ENCODE measurements at regions not wholly inside any gene's neighbourhood (a gene's known extent, or its start where the extent isn't known, plus 50 kb on each side); places are given as distances from the start of the nearest gene placed in this dataset.

- Histone ChIP-seq H3K36me3 (no peaks in the 10 kb centered on the region), H3K4me1 (no peaks in the 10 kb centered on the region), H3K9me3 (no peaks in the 10 kb centered on the region), H3K27ac (no peak overlapping the region), H3K4me3 (no peak overlapping the region), H3K27me3 (no peaks in the 10 kb centered on the region)
- DNase-seq (ENCODE audit: low spot score) = no peak
- TF ChIP-seq, protein P1, sequence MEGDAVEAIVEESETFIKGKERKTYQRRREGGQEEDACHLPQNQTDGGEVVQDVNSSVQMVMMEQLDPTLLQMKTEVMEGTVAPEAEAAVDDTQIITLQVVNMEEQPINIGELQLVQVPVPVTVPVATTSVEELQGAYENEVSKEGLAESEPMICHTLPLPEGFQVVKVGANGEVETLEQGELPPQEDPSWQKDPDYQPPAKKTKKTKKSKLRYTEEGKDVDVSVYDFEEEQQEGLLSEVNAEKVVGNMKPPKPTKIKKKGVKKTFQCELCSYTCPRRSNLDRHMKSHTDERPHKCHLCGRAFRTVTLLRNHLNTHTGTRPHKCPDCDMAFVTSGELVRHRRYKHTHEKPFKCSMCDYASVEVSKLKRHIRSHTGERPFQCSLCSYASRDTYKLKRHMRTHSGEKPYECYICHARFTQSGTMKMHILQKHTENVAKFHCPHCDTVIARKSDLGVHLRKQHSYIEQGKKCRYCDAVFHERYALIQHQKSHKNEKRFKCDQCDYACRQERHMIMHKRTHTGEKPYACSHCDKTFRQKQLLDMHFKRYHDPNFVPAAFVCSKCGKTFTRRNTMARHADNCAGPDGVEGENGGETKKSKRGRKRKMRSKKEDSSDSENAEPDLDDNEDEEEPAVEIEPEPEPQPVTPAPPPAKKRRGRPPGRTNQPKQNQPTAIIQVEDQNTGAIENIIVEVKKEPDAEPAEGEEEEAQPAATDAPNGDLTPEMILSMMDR (IDR thresholded peaks at IDR 0.05) = no peak
Observed at GRCh38 chr12:47585507-47585906, 120.3 kb downstream of the RPAP3 start.

- H3K27me3 ChIP-seq = no peaks in the 10 kb centered on the region
- H3K36me3 ChIP-seq = no peaks in the 10 kb centered on the region
- TF ChIP-seq, protein P1 (IDR thresholded peaks at IDR 0.05) = no peak
- no peak for DNase-seq (ENCODE audit: low spot score)
- no peaks in the 10 kb centered on the region for H3K9me3 ChIP-seq
- H3K4me3 ChIP-seq = no peak overlapping the region
- no peaks in the 10 kb centered on the region for H3K4me1 ChIP-seq
- H3K27ac ChIP-seq = no peak overlapping the region
Observed at GRCh38 chr12:47578836-47579235, 127.0 kb downstream of the RPAP3 start.

DNA sequence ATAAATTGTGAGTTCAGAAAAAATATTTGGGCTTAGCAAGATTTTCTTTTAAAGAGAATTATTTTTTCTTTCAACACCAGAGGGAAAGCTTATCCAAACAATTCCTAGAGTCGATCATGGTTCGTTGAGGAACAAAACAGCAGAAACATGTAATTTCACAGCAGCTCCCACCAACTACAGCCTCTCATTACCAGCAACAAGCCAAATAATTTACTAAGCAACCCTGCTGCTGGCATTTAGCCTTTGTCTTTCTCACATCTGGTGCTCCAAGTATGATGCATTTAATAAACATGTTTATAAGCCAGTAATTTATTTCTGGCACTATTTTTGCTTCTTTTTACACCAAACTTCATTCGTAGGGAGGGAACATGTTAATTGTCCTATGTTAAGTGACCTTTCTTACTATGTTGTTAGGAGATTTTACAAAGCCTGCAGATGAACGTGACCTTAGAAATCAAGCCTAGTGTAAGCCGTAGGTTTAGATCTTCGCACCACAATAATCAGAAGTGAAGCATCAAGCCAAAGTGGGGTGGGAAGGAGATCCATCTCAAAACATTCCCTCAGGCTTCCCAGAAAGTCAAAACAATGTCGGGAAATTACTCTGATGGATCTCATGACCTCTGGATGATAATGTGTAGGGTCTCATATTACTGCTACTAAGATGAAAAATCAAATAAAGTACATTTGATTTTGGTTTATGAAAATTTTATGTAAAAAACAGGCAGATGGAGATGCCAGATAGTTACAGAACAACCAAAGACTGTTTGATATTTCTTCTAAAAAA is 128.4 kb downstream of the RPAP3 start:
- no peaks in the 10 kb centered on the region for H3K9me3 ChIP-seq
- no peaks in the 10 kb centered on the region for H3K27me3 ChIP-seq
- H3K4me1 ChIP-seq = no peaks in the 10 kb centered on the region
- no peak overlapping the region for H3K4me3 ChIP-seq
- H3K36me3 ChIP-seq = no peaks in the 10 kb centered on the region
- no peak overlapping the region for H3K27ac ChIP-seq
- TF ChIP-seq, protein P1 (IDR thresholded peaks at IDR 0.05) = no peak
- no peak for DNase-seq (ENCODE audit: low spot score)

DNA sequence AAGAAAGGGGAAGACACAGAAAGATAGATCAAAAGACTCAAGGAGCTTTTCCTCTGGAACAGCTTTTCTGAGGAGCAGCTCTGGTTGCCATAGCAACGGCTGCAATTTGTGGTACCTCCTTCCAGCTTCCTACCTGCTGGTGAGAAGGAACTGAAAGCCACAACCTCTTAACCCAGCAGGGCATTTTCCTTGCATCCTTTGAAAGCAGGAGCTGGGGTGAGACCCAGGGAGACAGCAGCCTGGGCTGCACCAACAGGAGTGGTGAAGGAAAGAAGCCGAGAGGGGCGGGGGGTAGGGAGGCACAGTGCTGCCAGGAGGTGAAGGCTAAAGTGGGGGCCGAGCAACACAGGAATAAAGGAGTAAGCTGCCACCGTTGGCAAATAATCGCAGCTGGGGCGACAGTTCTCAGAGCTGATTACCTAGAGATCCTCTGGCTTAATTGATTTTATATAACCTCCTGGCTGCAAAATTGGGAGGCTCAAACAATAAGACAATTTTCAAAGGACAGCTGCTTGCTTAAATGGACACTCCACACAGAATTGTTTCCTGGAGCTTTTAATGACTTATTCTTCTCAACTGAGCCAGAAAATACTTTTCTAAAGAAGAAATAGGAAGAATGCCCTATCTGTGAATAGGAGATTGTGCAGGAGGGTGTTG is 129.4 kb downstream of the RPAP3 start:
- Histone ChIP-seq H3K27ac (no peak overlapping the region), H3K4me1 (no peaks in the 10 kb centered on the region), H3K9me3 (no peaks in the 10 kb centered on the region), H3K36me3 (no peaks in the 10 kb centered on the region), H3K4me3 (no peak overlapping the region), H3K27me3 (no peaks in the 10 kb centered on the region)
- no peak for DNase-seq (ENCODE audit: low spot score)
- TF ChIP-seq, protein P1 (IDR thresholded peaks at IDR 0.05) = no peak

DNA sequence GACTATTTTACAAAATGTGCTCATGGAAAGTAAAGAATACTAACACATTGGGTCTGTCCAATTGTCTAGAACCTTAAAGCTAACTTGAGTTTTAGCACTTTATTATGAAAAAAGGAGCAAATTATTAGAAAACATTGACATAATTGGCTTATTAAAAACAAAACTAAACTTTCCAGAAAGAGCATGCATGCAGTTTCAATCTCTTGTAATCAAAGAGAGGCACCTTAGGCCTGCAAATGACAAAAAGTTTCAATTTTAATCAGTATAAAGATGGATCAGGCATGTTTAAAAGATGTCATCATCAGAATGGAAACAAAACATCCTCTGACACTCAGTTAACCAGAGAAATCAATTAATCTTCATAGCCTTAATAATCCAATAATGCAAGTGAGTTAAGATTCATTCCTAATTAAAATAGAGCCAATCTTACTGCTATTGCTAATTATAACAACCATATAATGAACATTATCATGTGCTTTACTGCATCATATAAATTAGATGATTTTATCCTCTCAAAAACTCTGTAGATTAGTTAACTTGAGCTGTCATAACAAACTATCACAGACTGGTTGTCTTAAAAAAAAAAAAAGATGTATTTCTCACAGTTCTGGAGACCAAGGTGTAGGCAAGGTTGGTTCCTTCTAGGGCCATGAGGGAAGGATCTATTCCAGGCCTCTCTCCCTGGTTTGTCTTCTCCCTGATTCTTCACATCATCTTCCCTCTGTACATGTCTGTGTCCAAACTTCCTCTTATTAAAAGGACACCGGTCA is 131.4 kb downstream of the RPAP3 start:
- TF ChIP-seq, protein P1 (IDR thresholded peaks at IDR 0.05) = no peak
- no peaks in the 10 kb centered on the region for H3K27me3 ChIP-seq
- H3K9me3 ChIP-seq = no peaks in the 10 kb centered on the region
- no peaks in the 10 kb centered on the region for H3K4me1 ChIP-seq
- H3K4me3 ChIP-seq = no peak overlapping the region
- DNase-seq (ENCODE audit: low spot score) = no peak
- H3K36me3 ChIP-seq = no peaks in the 10 kb centered on the region
- no peak overlapping the region for H3K27ac ChIP-seq
